HG02759 (cell line): ENCODE measurements at regions not wholly inside any gene's neighbourhood (a gene's known extent, or its start where the extent isn't known, plus 50 kb on each side); places are given as distances from the start of the nearest gene placed in this dataset.
"Not testable (repeated sequence)": the region's sequence is repeated elsewhere in the genome, so short reads cannot be mapped to it uniquely, and the experiment has no call there.

Experiments used
- ATAC-seq: cut with Tn5 transposase; IDR thresholded peaks from one replicate; pipeline ENCODE4 v1.9.1; 2021; ENCODE audit warnings: mild to moderate bottlenecking, moderate library complexity; ENCODE audit not compliant: unreplicated experiment

DNA sequence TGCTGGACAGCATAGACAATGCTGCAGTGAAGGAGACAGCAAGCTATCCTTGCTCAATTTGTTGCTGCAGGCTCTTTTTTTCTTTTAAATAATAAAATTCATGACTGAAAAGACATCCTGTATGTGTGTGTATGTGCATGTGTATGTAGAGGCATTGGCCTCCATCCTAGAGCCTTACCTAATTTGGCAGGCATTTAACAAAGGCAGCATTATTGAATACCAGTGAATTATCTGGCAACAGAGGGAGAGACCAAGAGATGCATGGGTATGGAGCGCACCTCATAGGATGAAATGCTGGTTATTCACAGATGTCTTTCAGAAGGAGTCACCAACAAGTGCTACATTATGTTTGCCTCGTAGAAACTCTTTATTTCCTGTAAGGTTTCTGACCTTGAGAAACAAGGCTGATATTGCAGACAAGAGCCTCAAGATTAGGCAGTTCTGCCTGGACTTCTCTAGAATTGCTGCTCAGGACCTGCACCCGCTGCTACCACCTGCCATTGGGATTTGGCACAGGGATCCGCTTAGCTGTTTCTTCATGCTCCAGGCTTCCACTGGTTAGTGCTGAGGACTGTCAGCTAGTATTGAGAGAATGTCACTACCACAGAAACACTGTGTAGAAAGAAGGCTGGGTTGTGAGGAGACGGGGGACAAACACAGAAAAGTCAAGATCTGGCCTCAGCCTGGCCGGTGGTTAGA, 247.7 kb upstream of the RFX3 start:
- no peak for ATAC-seq

DNA sequence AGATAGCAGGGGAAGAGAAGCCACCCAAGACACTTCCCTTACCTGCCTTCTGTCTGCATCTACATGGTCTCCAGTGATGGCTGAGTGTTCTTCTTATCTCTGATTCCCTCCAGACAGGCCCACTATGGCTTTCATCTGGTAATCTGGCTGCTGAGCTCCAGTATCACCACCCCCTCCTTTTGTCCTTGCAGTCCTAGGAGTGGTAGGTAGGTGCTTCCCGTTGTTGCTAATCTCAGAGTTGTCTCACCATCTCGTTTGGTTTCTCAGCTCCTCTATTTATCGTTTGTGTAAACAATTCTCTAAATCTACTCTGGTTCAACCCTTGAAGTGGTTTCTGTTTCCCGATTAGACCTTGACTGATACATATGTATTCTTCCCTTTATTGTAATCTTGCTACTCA, 243.8 kb upstream of the RFX3 start:
- no peak for ATAC-seq

DNA sequence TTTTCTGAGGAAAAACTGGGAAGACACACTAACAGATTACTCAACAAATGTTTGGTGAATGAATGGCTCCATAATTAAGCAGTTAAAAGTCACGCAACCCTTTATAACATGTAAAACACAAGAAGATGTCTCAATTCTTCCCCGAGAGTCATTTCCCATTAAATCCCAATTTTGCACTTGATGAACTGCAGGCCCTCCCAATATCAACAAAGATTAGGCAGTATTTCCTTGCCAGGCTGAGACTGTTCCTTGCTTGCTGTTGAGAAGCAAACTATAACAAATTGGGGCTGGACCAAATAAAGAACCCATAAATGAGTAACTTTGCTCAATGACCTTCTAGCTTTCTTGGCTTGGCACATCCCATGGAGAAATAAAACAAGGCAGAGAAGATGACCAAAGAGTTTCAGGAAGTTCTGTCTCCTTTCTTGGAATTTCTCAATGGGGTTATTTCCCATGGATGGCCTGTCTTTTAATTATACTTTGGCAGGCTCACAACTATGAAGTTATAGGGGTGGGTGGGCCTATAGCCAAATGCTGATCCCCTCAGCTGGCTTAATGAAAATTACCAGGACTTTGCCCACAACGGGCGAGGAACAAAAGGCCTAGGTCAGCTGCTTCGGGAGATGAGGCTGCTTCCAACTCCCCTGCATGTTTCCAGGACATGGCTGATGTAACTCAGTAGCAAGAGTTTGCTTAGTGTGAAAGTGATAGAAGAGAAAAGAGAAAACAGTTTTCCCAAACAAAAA, 243.1 kb upstream of the RFX3 start:
- no peak for ATAC-seq

- no peak for ATAC-seq
These were observed 242.5 kb upstream of the RFX3 start for GRCh38 chr9:3768286-3768685.

GRCh38 chr9:3762076-3762475, 236.3 kb upstream of the RFX3 start:
- no peak for ATAC-seq

DNA sequence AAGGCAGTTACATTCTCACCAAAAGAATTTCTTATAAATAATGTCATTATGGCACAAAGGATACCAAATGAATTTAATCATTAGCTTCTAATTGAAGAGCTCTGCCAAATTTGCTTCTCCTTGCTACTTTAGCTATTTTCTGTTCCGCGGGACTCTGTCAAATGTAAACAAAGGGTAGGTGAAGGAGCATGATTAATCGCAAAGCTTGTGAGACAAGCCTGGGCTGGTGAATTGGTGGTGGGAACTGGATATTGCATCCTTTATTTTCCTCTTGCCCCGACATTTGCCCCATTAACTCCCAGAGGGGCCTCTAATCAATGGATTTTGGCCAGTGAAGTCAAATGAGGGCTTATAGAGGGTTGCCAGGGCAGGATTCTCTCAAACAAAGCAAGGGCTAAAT, 234.2 kb upstream of the RFX3 start:
- no peak for ATAC-seq

DNA sequence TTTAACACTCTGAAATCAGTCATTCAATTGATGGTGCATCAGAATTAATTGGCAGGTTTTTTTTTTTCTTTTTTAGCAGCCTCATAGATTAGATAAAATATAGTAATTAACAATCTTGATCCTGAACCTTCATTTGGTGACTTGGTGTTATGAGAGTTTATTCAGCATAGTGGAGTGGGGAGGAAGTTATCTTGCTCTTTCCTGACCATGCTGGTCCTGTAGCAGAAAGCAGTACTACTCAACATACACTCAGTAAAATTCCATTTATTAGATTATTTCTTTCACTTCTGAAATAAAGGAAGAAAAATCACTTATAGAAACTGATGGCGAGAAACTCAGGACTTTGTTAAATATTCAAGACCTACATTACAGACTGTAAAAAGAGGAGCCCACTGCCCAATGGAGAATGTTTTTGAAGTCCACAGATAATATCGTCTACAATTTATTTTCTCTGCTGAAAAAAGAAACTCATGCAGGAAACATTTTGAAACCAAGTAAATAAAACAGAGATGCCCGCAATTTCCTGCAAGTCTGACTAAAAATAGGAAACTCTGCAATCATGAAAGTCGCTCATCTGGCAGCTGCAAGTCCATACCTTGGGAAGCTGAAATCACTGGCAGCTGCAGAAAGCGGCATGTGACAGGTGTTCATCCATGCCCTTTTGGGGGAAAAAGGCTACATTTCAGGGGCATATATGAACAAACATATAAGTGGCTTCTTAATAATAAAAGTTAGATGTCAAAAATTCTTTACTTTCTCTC, 233.2 kb upstream of the RFX3 start:
- no peak for ATAC-seq

DNA sequence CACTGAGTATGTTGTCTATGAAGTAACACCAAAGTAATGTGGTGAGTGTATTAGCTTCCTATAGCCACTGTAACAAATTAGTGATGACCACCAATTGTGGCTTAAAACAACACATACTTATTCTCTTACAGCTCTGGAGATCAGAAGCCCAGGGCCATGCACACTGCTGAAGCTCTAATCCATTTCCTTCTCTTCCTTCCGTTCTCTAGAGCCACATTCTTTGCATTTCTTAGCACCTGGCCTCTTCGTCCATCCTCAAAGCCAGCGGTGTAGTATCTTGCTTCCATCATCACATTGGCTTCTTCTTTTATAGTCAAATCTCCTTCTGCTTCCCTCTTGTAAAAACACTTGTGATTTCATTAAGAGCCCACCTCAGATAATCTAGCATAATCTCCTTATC, 230.3 kb upstream of the RFX3 start:
- no peak for ATAC-seq

GRCh38 chr9:3751125-3751758, 225.4 kb upstream of the RFX3 start:
- no peak for ATAC-seq

- ATAC-seq: no peak
These were observed 224.5 kb upstream of the RFX3 start for GRCh38 chr9:3750321-3750720.

DNA sequence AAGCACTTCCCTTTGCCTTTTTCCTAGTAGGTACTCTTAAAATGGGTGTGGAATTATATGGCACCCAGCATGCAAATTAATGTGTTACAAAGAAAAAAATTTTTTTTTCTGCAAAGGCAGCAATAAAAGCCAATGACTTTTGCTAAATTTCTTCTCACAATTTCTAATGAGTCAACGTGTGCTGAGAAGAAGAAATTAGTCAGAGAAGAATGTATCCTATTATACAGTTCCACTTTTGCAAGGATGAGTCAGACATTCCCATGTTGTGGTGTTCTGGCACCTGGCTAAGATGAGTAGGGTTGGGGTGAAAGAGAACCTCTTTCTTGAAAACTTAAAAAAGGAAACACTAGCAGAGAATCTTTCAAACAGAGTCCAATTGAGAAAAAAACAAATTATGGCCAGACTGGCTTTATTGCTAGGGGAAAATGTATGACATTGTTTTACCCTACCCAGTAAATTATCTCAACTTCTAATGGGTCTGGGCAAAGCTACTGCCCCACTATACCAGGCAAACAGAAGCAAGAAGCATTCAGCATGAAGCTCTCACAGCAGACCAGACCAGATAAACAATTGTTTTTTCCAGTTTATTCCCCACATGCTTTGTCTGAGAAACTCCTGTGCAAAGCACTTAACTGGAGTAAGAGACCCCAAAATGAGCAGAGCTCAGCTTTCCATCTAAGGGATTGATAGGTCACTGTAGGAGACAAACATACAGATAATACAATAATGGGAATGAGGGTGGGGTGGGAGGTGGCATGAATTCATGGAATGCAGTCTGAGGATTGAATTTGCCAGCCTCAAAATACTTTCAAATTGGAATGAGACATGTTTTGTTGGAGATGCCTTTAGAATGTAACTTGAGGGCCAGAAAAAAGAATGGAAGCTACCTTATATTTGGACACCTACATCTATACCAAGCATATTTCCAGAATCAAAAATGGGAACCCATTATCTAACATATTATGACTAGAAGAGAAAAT, 220.8 kb upstream of the RFX3 start:
- no peak for ATAC-seq

DNA sequence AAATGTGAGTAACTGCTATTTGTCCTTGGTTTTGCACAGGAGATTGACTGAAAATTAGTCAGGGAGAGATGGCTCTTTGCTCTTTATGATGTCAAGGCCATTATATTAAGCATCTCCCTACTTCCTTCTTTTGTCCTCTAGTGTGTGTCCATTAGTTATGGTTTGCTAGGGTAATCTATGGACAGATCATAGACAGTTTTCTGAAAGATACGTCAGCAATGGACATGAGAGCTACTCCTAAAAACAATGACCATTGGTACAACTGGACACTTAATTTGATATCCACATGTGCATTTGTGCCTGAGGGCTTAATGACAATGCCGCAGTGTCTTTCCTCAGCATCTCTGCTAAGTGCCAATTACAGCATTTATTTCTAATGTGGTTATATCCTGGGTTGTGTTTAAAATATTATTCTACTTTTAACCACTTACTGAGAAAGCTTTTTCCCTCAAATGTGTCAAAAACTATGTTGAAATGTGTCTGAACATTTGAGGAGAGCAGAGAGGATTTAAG, 218.2 kb upstream of the RFX3 start:
- no peak for ATAC-seq

- no peak for ATAC-seq
These were observed 216.8 kb upstream of the RFX3 start for GRCh38 chr9:3742586-3742985.

GRCh38 chr9:3741729-3742128, 215.9 kb upstream of the RFX3 start:
- ATAC-seq: no peak

DNA sequence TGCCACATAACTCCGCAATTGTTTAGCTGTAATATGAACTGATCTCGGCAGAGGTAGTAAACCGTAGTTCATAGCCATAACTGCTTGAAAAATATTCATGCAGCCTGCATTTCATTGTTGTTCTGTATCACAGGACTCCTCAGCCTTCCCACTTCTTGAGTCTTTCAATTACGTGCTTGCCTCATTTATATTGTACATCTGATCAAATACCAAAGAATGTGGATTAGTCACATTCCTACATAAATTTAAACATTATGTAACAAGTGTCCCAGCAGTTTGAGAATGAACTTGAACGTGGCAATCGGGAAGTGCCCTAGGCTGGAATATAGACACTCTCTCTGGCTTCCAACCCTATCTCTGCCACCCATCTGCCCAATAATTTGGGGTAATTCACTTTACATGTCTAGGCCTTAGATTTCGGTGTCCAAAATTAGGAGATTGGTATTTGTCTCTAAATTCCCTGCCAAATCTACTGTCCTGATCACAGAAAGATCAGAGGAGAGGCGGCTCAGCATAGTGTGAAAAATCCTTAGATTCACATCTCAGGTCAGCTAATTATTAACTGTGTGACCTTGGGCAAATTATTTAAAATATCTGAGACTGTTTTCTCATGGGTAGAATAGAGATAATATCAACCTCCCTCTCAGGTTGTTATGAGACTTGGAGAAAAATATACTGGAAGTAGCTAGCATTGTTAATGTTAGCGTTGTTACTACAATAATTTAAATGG, 215.1 kb upstream of the RFX3 start:
- ATAC-seq: no peak

DNA sequence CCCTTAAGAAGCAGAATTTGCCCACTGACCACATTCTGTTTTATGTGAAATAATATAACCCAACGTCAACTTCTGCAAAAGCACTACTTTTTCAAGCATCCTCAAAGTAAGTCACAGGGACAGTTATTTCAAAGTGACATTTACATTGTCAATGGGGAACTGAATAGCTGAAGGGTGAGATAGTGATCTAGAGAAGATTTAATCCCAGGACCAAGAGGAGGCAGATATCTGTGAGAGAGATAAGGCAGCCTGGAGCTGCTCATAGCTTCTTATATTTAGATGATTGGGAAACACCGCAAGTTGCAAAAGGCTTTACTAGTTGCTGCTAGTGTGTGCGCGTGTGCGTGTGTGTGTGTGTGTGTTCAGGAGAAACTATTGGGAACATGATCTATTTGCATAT, 210.4 kb upstream of the RFX3 start:
- ATAC-seq: no peak

DNA sequence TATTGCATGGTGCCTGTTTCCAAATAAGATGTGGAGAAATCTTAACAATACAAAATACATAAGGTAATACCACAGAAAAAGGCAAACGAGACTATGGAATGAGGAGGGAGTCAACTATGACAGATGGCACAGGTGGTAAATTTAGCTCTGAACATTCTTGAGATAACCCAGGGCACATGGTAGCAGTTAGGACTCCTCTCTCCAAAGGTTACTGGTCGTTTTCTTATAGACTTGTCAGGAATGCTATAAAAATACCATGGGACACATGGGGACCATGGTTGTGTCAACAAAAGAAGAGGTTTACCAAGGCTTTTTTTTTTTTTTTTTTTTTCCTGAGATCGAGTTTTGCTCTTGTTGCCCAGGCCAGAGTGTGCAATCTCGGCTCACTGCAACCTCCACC, 209.4 kb upstream of the RFX3 start:
- ATAC-seq: no peak

GRCh38 chr9:3733527-3734262, 207.9 kb upstream of the RFX3 start:
- not testable (repeated sequence) for ATAC-seq

DNA sequence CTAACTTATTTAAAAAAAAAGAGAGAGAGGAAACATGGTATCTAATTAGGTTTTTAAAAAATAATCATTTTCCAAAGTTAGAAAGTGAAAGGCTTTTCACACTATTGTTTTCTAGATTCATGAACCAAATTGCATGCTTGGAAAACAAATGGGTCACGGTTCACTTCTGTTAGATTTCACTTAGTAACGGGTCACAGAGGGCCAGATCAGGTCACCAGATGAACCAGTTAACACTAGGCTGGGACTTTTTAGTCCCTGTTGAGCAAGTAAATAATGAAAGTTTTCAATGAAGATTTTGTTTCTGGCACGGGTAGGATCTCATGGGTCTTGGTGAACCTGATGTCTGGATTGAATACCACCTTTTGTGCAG, 207.2 kb upstream of the RFX3 start:
- ATAC-seq: no peak
